ENCODE measurements at regions not wholly inside any gene's neighbourhood (a gene's known extent, or its start where the extent isn't known, plus 50 kb on each side); places are given as distances from the start of the nearest gene placed in this dataset.

- TF ChIP-seq, protein P1, sequence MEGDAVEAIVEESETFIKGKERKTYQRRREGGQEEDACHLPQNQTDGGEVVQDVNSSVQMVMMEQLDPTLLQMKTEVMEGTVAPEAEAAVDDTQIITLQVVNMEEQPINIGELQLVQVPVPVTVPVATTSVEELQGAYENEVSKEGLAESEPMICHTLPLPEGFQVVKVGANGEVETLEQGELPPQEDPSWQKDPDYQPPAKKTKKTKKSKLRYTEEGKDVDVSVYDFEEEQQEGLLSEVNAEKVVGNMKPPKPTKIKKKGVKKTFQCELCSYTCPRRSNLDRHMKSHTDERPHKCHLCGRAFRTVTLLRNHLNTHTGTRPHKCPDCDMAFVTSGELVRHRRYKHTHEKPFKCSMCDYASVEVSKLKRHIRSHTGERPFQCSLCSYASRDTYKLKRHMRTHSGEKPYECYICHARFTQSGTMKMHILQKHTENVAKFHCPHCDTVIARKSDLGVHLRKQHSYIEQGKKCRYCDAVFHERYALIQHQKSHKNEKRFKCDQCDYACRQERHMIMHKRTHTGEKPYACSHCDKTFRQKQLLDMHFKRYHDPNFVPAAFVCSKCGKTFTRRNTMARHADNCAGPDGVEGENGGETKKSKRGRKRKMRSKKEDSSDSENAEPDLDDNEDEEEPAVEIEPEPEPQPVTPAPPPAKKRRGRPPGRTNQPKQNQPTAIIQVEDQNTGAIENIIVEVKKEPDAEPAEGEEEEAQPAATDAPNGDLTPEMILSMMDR (IDR thresholded peaks at IDR 0.05) = no peak
- TF ChIP-seq POLR2A (IDR thresholded peaks at IDR 0.05) = no peak
These were observed 176.2 kb upstream of the NOVA1 start for GRCh38 chr14:26773906-26774593.

Measured in heart left ventricle (tissue), 13 donors.